ENCODE measurements at regions not wholly inside any gene's neighbourhood (a gene's known extent, or its start where the extent isn't known, plus 50 kb on each side); places are given as distances from the start of the nearest gene placed in this dataset.

GRCh38 chr10:123413353-123413752, 252.8 kb upstream of the GPR26 start:
- H3K79me2 ChIP-seq (ENCODE audit: control insufficient read depth in 1 of 2, insufficient read depth in 2 of 2, low read length in 2 of 2), result no peaks in the 10 kb centered on the region
- H4K20me1 ChIP-seq (replicated peaks in 1 of 2; ENCODE audit: control insufficient read depth in 1 of 2, insufficient read depth in 2 of 2, low read length in 2 of 2), result no peaks in the 10 kb centered on the region
- H3K9me3 ChIP-seq (ENCODE audit: insufficient read depth in 2 of 2, low read depth in 1 of 2, low read length in 1 of 2), result no peaks in the 10 kb centered on the region
- H2BK12ac ChIP-seq (ENCODE audit: low read depth, low read length), result no peak overlapping the region
- H3K79me1 ChIP-seq (ENCODE audit: low read depth, low read length), result no peaks in the 10 kb centered on the region
- H3K14ac ChIP-seq (ENCODE audit: insufficient read length), result no peak overlapping the region
- no peak overlapping the region for H3K23ac ChIP-seq (ENCODE audit: insufficient read length)
- H3K56ac ChIP-seq (replicated peaks; ENCODE audit: insufficient read length, low read depth, low read length), result no peak overlapping the region
- ChIA-PET POLR2A (ENCODE audit: partially characterized antibody) (no interaction called here), CTCF (ENCODE audit: partially characterized antibody) (interaction anchor here (1.4 kb wide), 1 partner anchor 10 kb away, joined by 3 read pairs; no protein-coding TSS in a partner anchor)
- H4K5ac ChIP-seq (ENCODE audit: insufficient read length, low read depth, low read length), result no peak overlapping the region
- H2BK5ac ChIP-seq (ENCODE audit: low read depth, low read length), result no peak overlapping the region
- no peak overlapping the region for H3K9ac ChIP-seq (replicated peaks in 1 of 4; ENCODE audit: extremely low read depth in 1 of 4, low read depth in 3 of 4, low read length in 3 of 4)
- peaks cover 0 to 1% (median 0%) of the 10 kb centered on the region in 4 experiments; a peak in 2 of 7 replicates for H3K27me3 ChIP-seq (replicated peaks in 1 of 4; ENCODE audit: control insufficient read depth in 3 of 4, extremely low read depth in 1 of 4, insufficient read depth in 3 of 4, low read length in 3 of 4)
- H3K18ac ChIP-seq (ENCODE audit: extremely low read depth, low read length), result no peak overlapping the region
- TF ChIP-seq RAD21 (IDR thresholded peaks at IDR 0.05 in 1 of 2, conservative IDR thresholded peaks at IDR 0.05 in 1 of 2; ENCODE audit: low read depth in 2 of 2, low read length in 2 of 2) (peak; percentile 13 to 24; a peak in 3 of 4 replicates), SUZ12 (IDR thresholded peaks at IDR 0.05; ENCODE audit: low read length) (no peak), POLR2AphosphoS5 (IDR thresholded peaks at IDR 0.05; ENCODE audit: low read depth, low read length) (no peak)
- no peaks in the 10 kb centered on the region for H3K36me3 ChIP-seq (ENCODE audit: control insufficient read depth in 2 of 4, insufficient read depth in 4 of 4, low read length in 3 of 4)
- 80% methylated on average over 2 of the region's 2 CpGs; no CpG with 5 or more reads in 1 of the 2 experiments for WGBS, 2 experiments (ENCODE audit: extremely low coverage in 1 of 2, insufficient coverage in 1 of 2, insufficient read length in 1 of 2, insufficient replicate concordance in 2 of 2, low coverage in 1 of 2, low lambda C conversion rate in 2 of 2, missing lambda C conversion rate in 1 of 2)
- H2AK5ac ChIP-seq (ENCODE audit: low read depth, low read length), result no peak overlapping the region
- H3K4me2 ChIP-seq (ENCODE audit: insufficient read depth in 1 of 2, low read depth in 2 of 2, low read length in 2 of 2), result no peak overlapping the region
- H3K23me2 ChIP-seq (ENCODE audit: low read depth, low read length), result no peaks in the 10 kb centered on the region
- FAIRE-seq (no peak), DNase-seq (ENCODE audit: low read depth in 1 of 2, low spot score in 2 of 2) (no peak)
- H4K91ac ChIP-seq (replicated peaks; ENCODE audit: insufficient read length, low read length), result no peak overlapping the region
- H3K4me3 ChIP-seq (ENCODE audit: extremely low read depth in 1 of 4, insufficient read depth in 2 of 4, low read depth in 3 of 4, low read length in 4 of 4), result no peak overlapping the region
- H3K4ac ChIP-seq (replicated peaks; ENCODE audit: insufficient read length, low read depth, low read length), result no peak overlapping the region
- H4K8ac ChIP-seq (ENCODE audit: extremely low read depth, insufficient read depth, low read length), result no peak overlapping the region
- no peak overlapping the region for H3K27ac ChIP-seq (ENCODE audit: low read depth, low read length)
- no peak overlapping the region for H2AFZ ChIP-seq (ENCODE audit: low read length)
- no peak overlapping the region for H2BK20ac ChIP-seq (ENCODE audit: low read length)
- H3K4me1 ChIP-seq (replicated peaks in 1 of 4; ENCODE audit: control insufficient read depth in 3 of 4, insufficient read depth in 4 of 4, low read length in 3 of 4), result no peaks in the 10 kb centered on the region
- H2BK15ac ChIP-seq (ENCODE audit: low read length), result no peak overlapping the region
- no peak overlapping the region for H2BK120ac ChIP-seq (replicated peaks; ENCODE audit: low read depth, low read length)

All from H1 (cell line).